ENCODE measurements at regions not wholly inside any gene's neighbourhood (a gene's known extent, or its start where the extent isn't known, plus 50 kb on each side); places are given as distances from the start of the nearest gene placed in this dataset.

DNA sequence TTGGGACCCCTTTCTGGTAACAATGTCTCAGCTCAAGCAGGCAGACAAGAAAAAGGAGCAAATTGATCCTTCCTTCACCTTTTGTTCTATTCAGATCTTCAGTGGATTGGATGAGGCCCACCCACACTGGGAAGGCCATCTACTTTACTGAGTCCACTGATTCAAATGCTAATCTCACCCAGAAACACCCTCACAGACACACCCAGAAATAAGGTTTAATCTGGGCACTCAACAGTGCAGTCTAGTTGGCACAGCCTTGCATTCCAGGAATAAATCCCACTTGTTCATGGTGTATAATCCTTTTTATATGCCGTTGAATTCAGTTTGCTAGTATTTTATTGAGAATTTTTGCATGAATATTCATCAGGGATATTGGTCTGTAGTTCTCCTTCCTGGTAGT is 148.4 kb downstream of the COG6 start:
- TF ChIP-seq ZNF274 (IDR thresholded peaks at IDR 0.05; ENCODE audit: low read depth, low read length) (no peak), YY1 (IDR thresholded peaks at IDR 0.05; ENCODE audit: insufficient read depth, insufficient read length) (no peak)
